Esophagus muscularis mucosa (tissue), 3 donors: ENCODE measurements at regions not wholly inside any gene's neighbourhood (a gene's known extent, or its start where the extent isn't known, plus 50 kb on each side); places are given as distances from the start of the nearest gene placed in this dataset.

Experiments
- CTCF ChIP-seq, 3 experiments: fragments of 200-600 bp in 2 of 3; fragments of 450-650 bp in 1 of 3; sonication (generic) in 2 of 3; IDR thresholded peaks; one replicate each; pipeline ENCODE4 v1.5.1; 2017 to 2019; ENCODE audit warnings: antibody characterized with exemption in 3 of 3, mild to moderate bottlenecking in 2 of 3, moderate library complexity in 1 of 3
- POLR2A ChIP-seq: fragments of 450-650 bp; IDR thresholded peaks from one replicate; pipeline ENCODE4 v1.6.1; 2017; ENCODE audit warnings: antibody characterized with exemption, moderate library complexity, mild to moderate bottlenecking, low read depth
- POLR2AphosphoS5 ChIP-seq, 2 donors: sonication (generic); formaldehyde crosslinking; IDR thresholded peaks; one replicate each; pipeline ENCODE4 v1.6.1; 2017; ENCODE audit warnings: antibody characterized with exemption in 2 of 2

- TF ChIP-seq CTCF (IDR thresholded peaks at IDR 0.05) (no peak), POLR2AphosphoS5 (IDR thresholded peaks at IDR 0.05) (no peak), POLR2A (no peak)
Measured at GRCh38 chr1:218802799-218803198, 370.9 kb upstream of the LYPLAL1 start.
